PC-3 (cell line): ENCODE measurements at regions not wholly inside any gene's neighbourhood (a gene's known extent, or its start where the extent isn't known, plus 50 kb on each side); places are given as distances from the start of the nearest gene placed in this dataset.

Source experiments
- ATAC-seq: fragments of 200-7000 bp; cut with Tn5 transposase; 2 replicates; pipeline ENCODE4 v1.9.1; 2020; ENCODE audit warnings: mild to moderate bottlenecking, moderate library complexity
- BruUV-seq: library from RNA; stranded (reverse); fragments of 400-500 nt; replicated peaks from 2 replicates; lab custom pipeline; 2021; lab: Mats Ljungman, UMichigan
- CTCF ChIA-PET: fragments of 300-600 bp; sonication (Branson Sonifier 250); formaldehyde crosslinking; loops from one replicate; lab custom pipeline; 2022; ENCODE audit warnings: antibody characterized with exemption; lab: Charles Lee
- POLR2A ChIA-PET: fragments of 300-600 bp; sonication (Branson Sonifier 250); formaldehyde crosslinking; loops from one replicate; lab custom pipeline; 2022; ENCODE audit warnings: antibody characterized with exemption; ENCODE audit not compliant: unreplicated experiment; lab: Charles Lee
- DNase-seq: peaks from one replicate; pipeline ENCODE4 v3.0.0-alpha.2; 2015
- H2AFZ ChIP-seq: fragments of 300-600 bp; sonication (generic); 2 replicates; pipeline ENCODE4 v1.6.0; 2016; ENCODE audit warnings: antibody characterized with exemption, low read length
- H3F3A ChIP-seq: fragments of 300-600 bp; sonication (generic); one replicate; pipeline ENCODE4 v1.6.0; 2017; ENCODE audit warnings: antibody characterized with exemption, low read length, control low read depth, mild to moderate bottlenecking; ENCODE audit not compliant: unreplicated experiment
- H3K27ac ChIP-seq: fragments of 300-600 bp; sonication (generic); 2 replicates; pipeline ENCODE4 v1.5.1; 2016; ENCODE audit warnings: mild to moderate bottlenecking, low read length
- H3K27me3 ChIP-seq: fragments of 300-600 bp; sonication (generic); 2 replicates; pipeline ENCODE4 v1.6.1; 2016; ENCODE audit warnings: low read length, mixed read lengths
- H3K36me3 ChIP-seq: fragments of 300-600 bp; sonication (generic); 2 replicates; pipeline ENCODE4 v1.6.1; 2016; ENCODE audit warnings: low read depth, mixed run types, low read length, mixed read lengths
- H3K4me1 ChIP-seq: fragments of 300-600 bp; sonication (generic); 2 replicates; pipeline ENCODE4 v1.5.1; 2016; ENCODE audit warnings: low read length; ENCODE audit not compliant: insufficient read depth
- H3K4me2 ChIP-seq: fragments of 300-600 bp; sonication (generic); 2 replicates; pipeline ENCODE4 v1.6.0; 2016; ENCODE audit warnings: low read length
- H3K4me3 ChIP-seq: fragments of 300-600 bp; sonication (generic); 2 replicates; pipeline ENCODE4 v1.5.1; 2016; ENCODE audit warnings: mild to moderate bottlenecking, low read length, mixed read lengths
- H3K79me2 ChIP-seq: fragments of 300-600 bp; sonication (generic); 2 replicates; pipeline ENCODE4 v1.6.1; 2017; ENCODE audit warnings: low read length, mixed read lengths
- H3K9ac ChIP-seq: fragments of 300-600 bp; sonication (generic); 2 replicates; pipeline ENCODE4 v1.6.0; 2016; ENCODE audit warnings: mild to moderate bottlenecking, low read length
- H3K9me2 ChIP-seq: fragments of 300-600 bp; sonication (generic); replicated peaks from 2 replicates; pipeline ENCODE4 v1.6.1; 2016; ENCODE audit warnings: mixed run types, low read length, mixed read lengths
- H3K9me3 ChIP-seq: fragments of 300-600 bp; sonication (generic); 2 replicates; pipeline ENCODE4 v1.6.1; 2016; ENCODE audit warnings: low read length, mixed read lengths
- H4K20me1 ChIP-seq: fragments of 300-600 bp; sonication (generic); 2 replicates; pipeline ENCODE4 v1.6.1; 2016; ENCODE audit warnings: low read length, mixed read lengths
- EZH2 ChIP-seq: fragments of 300-600 bp; sonication (generic); IDR thresholded peaks from one replicate; pipeline ENCODE4 v1.6.1; 2017; ENCODE audit warnings: antibody characterized with exemption, mild to moderate bottlenecking, low read length; ENCODE audit not compliant: unreplicated experiment
- EZH2phosphoT487 ChIP-seq: fragments of 300-600 bp; sonication (generic); IDR thresholded peaks from 2 replicates; pipeline ENCODE4 v1.6.1; 2018; ENCODE audit warnings: mild to moderate bottlenecking, antibody characterized with exemption, low read length, borderline replicate concordance
- intact Hi-C: fragments of 100-400 bp; cut with micrococcal nuclease; formaldehyde crosslinking; loops from 2 replicates; pipeline ENCODE4 v1.9.0; 2023
- TF ChIP-seq, protein P1 (sequence below): fragments of 300-600 bp; sonication (generic); conservative IDR thresholded peaks from 2 replicates; pipeline ENCODE4 v1.5.1; 2017; ENCODE audit warnings: antibody characterized with exemption, low read depth, mild to moderate bottlenecking, low read length

DNA sequence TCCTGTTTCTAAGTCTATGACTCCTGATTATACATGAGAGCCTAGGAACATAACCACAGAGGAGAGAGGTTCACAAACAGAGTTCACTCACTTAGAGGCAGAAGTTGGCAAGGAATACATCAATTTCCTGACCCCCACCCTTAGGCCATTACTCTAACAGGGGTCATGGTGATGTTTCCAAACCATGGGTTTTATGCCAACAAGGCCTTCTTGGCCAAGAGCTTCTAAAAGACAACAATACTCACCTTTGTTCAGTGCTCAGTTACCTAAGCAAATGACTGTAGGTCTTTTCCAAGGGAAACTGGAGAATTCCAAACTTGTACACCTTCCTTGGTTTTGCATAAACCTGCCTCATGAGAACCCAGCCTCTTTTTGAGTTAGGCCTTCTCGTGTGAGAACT lies 52.6 kb downstream of the ERICH4 start:
- ChIA-PET CTCF (no interaction called here), POLR2A (no interaction called here)
- TF ChIP-seq, protein P1, sequence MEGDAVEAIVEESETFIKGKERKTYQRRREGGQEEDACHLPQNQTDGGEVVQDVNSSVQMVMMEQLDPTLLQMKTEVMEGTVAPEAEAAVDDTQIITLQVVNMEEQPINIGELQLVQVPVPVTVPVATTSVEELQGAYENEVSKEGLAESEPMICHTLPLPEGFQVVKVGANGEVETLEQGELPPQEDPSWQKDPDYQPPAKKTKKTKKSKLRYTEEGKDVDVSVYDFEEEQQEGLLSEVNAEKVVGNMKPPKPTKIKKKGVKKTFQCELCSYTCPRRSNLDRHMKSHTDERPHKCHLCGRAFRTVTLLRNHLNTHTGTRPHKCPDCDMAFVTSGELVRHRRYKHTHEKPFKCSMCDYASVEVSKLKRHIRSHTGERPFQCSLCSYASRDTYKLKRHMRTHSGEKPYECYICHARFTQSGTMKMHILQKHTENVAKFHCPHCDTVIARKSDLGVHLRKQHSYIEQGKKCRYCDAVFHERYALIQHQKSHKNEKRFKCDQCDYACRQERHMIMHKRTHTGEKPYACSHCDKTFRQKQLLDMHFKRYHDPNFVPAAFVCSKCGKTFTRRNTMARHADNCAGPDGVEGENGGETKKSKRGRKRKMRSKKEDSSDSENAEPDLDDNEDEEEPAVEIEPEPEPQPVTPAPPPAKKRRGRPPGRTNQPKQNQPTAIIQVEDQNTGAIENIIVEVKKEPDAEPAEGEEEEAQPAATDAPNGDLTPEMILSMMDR = no peak
- no peak for TF ChIP-seq EZH2
- ATAC-seq (no peak), DNase-seq (no peak)
- intact Hi-C loops = no loop called here
- Histone ChIP-seq H2AFZ (no peak overlapping the region), H3K9ac (no peak overlapping the region), H3K9me2 (no peaks in the 10 kb centered on the region), H3K79me2 (no peaks in the 10 kb centered on the region), H3K9me3 (no peaks in the 10 kb centered on the region), H3K36me3 (no peaks in the 10 kb centered on the region), H3K4me2 (no peak overlapping the region), H3K27ac (no peak overlapping the region), H4K20me1 (no peaks in the 10 kb centered on the region), H3K4me1 (no peaks in the 10 kb centered on the region; the same call in 1 of the 2 replicates), H3K4me3 (no peak overlapping the region), H3F3A (no peaks in the 10 kb centered on the region), H3K27me3 (peaks cover 25% of the 10 kb centered on the region; the same call in 1 of the 2 replicates)
- no TSS peak for BruUV-seq

DNA sequence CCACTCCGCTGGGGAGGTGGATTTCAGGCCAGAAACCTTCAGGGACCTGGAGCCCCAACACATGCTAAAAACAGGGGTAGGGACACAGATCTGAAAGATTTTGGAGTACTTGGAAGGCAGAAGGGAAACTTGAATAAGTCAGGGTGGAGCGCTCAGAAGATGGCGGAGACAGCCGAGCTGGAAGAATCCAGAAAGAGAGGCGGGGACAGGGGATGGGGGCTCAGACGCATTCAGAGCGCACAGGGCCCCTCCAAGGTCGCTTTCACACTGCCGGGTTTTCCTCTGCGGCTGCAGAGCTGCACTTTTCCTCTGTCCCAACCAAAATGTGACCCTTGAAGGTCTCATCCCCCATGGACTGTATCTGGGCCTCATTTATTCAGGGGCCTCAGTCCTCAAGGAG lies 56.9 kb downstream of the ERICH4 start:
- ATAC-seq (no peak), DNase-seq (no peak)
- ChIA-PET CTCF (no interaction called here), POLR2A (no interaction called here)
- Histone ChIP-seq H3K4me1 (peaks cover 10% of the 10 kb centered on the region), H3F3A (no peaks in the 10 kb centered on the region), H2AFZ (no peak overlapping the region), H3K4me3 (no peak overlapping the region), H3K79me2 (no peaks in the 10 kb centered on the region), H3K9me2 (no peaks in the 10 kb centered on the region), H3K27me3 (peaks cover 34% of the 10 kb centered on the region), H4K20me1 (no peaks in the 10 kb centered on the region), H3K9me3 (no peaks in the 10 kb centered on the region), H3K9ac (no peak overlapping the region), H3K4me2 (no peak overlapping the region), H3K36me3 (no peaks in the 10 kb centered on the region), H3K27ac (no peak overlapping the region)
- TF ChIP-seq EZH2 (no peak), EZH2phosphoT487 (no peak)
- TF ChIP-seq, protein P1 = no peak
- intact Hi-C loops = no loop called here
- BruUV-seq = no TSS peak

DNA sequence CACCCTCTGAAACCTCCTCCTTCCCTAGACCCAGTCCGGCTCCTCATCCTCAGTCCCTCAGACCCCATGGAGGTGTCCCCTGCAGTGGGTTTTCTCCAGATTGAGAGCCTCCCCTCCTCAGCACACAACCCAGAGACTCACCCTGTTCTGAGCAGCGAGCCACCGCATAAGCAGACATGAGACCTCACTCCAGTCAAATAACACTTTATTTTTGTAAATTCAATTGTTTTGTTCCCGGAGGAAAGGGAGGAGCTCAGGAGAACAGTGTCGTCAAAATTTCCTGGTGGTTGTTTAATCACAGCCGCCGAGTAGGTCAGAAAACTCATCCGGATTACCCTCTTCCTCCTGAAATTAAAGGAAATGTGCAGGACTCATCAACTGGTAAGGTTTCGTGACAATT lies 57.5 kb downstream of the ERICH4 start:
- TF ChIP-seq, protein P1 = no peak
- no peak for TF ChIP-seq EZH2
- no peak for TF ChIP-seq EZH2phosphoT487
- no peaks in the 10 kb centered on the region for H3F3A ChIP-seq
- 0 out of 2 replicates have a peak overlapping the region, but pooled peaks have one; percentile 37 for H3K4me2 ChIP-seq
- H3K36me3 ChIP-seq = no peaks in the 10 kb centered on the region
- no peaks in the 10 kb centered on the region for H3K9me2 ChIP-seq
- BruUV-seq = no TSS peak
- intact Hi-C loops = no loop called here
- no peaks in the 10 kb centered on the region for H4K20me1 ChIP-seq
- H3K27ac ChIP-seq = no peak overlapping the region
- no peak for ATAC-seq
- peaks cover 39% of the 10 kb centered on the region for H3K27me3 ChIP-seq
- DNase-seq = no peak
- no peaks in the 10 kb centered on the region for H3K79me2 ChIP-seq
- peaks cover 10% of the 10 kb centered on the region for H3K4me1 ChIP-seq
- no peak overlapping the region for H2AFZ ChIP-seq
- no peaks in the 10 kb centered on the region for H3K9me3 ChIP-seq
- H3K9ac ChIP-seq = no peak overlapping the region
- ChIA-PET POLR2A (no interaction called here), CTCF (no interaction called here)
- H3K4me3 ChIP-seq = no peak overlapping the region
